Natural killer cell treated with Interleukin-12 subunit alpha and Interleukin-12 subunit beta and Interleukin-15 and Interleukin-18, amount 100 ng/mL, for 72 hours (primary cell): ENCODE measurements at regions not wholly inside any gene's neighbourhood (a gene's known extent, or its start where the extent isn't known, plus 50 kb on each side); places are given as distances from the start of the nearest gene placed in this dataset.
A peak's percentile ranks its signal among the peaks of the same experiment; 100 is the strongest.

Experiments used
- ATAC-seq, 2 donors: fragments of 150-1000 bp; cut with Tn5 transposase in 1 of 2; sonication (Bioruptor Pico), chemical (Tn5 transposase) in 1 of 2; 2 replicates each; pipeline ENCODE4 v1.10.0; 2021
- DNase-seq: peaks from one replicate; pipeline ENCODE4 v3.0.0; 2022; ENCODE audit warnings: low spot score
- H3K27ac Mint-ChIP-seq, 2 donors: 1 replicate in 1 of 2; 2 replicates in 1 of 2; pipeline ENCODE4 v1.8.0; 2022; ENCODE audit warnings: mixed read lengths in 2 of 2, mild to moderate bottlenecking in 1 of 2, moderate library complexity in 1 of 2
- H3K27me3 Mint-ChIP-seq, 2 donors: 1 replicate in 1 of 2; 2 replicates in 1 of 2; pipeline ENCODE4 v1.8.0; 2022; ENCODE audit warnings: mixed read lengths in 2 of 2
- H3K36me3 Mint-ChIP-seq: one replicate; pipeline ENCODE4 v1.8.0; 2022; ENCODE audit warnings: mixed read lengths
- H3K4me1 Mint-ChIP-seq, 2 donors: 1 replicate in 1 of 2; 2 replicates in 1 of 2; pipeline ENCODE4 v1.8.0; 2022; ENCODE audit warnings: low read depth in 2 of 2, mixed read lengths in 2 of 2, mild to moderate bottlenecking in 1 of 2
- H3K4me3 Mint-ChIP-seq: one replicate; pipeline ENCODE4 v1.8.0; 2022; ENCODE audit warnings: mixed read lengths
- H3K9me3 Mint-ChIP-seq: 2 replicates; pipeline ENCODE4 v1.8.0; 2022; ENCODE audit warnings: mixed read lengths

DNA sequence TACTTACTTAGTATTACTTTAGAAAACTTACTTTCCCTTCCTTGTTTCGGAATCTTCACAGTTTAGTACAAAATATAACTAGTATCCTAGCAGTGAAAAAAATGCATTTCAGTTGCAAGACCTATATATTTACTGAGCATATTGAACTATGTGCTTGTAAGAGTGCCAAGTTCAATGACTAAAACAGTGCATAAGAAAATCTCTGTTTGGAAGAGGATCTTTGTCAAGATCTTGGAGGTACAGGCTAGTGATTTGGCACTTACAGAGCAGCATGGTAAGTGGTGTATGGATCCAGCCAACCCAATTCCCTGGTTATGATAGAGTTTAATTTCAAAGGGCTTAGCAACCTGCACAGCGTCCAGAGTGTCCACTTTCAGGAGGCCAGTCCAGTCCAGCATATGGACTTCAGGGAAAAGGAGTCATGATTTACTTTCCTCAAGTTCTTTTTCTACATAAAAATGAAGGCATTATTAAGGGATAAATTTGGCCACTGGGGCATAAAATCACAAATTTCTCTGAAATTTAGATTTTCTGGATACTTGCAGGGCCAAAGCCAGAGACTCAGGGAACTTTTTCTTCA lies 625.8 kb upstream of the BCHE start:
- Mint-ChIP-seq H3K4me1 (no peaks in the 10 kb centered on the region), H3K27ac (no peak overlapping the region), H3K36me3 (no peaks in the 10 kb centered on the region), H3K4me3 (no peak overlapping the region), H3K9me3 (peaks cover 14% of the 10 kb centered on the region), H3K27me3 (no peaks in the 10 kb centered on the region)
- ATAC-seq (no peak), DNase-seq (no peak)

DNA sequence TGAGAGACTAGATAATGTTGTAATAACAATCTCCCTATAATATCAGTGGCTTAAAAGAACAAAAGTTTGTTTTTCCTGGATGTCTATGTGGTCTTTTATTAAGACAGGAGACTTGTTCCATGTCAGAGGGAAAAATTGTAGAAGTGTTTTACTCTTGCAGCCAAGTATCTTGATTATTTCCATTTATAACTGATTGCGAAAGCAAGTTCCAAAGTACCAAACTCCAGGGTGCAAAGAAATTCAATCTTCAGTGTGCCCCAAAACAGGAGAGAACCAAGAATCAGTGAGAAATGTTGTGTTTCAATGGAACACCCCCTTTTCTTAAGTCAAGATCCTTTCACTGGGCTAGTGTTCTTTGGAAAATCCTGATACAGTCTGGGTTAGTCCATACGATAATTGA lies 624.4 kb upstream of the BCHE start:
- Mint-ChIP-seq H3K36me3 (no peaks in the 10 kb centered on the region), H3K4me3 (no peak overlapping the region), H3K4me1 (no peaks in the 10 kb centered on the region), H3K27me3 (no peaks in the 10 kb centered on the region), H3K9me3 (peaks cover 22% of the 10 kb centered on the region), H3K27ac (no peak overlapping the region)
- DNase-seq (no peak), ATAC-seq (no peak)

DNA sequence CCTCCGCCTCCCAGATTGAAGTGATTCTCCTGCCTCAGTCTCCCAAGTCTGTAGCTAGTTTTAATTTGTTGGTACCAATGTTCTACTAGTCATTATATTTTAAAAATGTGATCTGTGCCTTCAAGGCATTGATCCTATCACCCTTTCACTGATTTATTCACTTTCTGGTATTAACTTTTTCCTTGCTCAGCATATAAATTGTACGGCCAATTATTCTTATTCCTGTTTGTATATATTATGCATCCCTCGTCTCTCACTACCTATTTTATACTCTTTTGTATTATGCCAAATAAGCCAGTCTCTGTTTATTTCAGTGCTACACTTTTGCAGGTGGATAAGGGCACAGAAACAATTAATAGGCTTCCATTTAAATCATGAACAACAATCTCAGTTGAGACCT lies 620.2 kb upstream of the BCHE start:
- Mint-ChIP-seq H3K36me3 (no peaks in the 10 kb centered on the region), H3K9me3 (peaks cover 23% of the 10 kb centered on the region), H3K27ac (no peak overlapping the region), H3K27me3 (no peaks in the 10 kb centered on the region), H3K4me3 (no peak overlapping the region), H3K4me1 (no peaks in the 10 kb centered on the region)
- DNase-seq, result no peak
- ATAC-seq, result no peak

DNA sequence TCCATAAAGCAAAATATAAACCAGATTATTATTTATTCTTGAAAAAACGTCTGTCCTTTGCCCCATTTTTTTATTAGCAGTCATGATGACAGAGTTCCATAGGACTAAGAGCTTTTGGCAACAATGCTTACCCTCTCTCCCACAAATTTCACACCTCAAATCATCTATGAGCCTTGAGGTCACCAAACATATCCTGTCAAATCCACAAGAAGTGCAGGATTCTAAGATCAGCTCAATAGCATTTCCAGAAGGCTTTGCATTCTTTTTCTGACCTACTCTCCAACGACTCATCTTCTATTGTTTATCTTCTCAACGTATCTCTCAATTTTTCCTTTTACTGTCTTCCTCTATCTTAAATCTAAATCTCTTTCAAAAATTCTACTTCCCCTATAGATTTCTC lies 619.1 kb upstream of the BCHE start:
- ATAC-seq, result no peak
- no peak overlapping the region for H3K4me3 Mint-ChIP-seq
- H3K36me3 Mint-ChIP-seq, result no peaks in the 10 kb centered on the region
- H3K9me3 Mint-ChIP-seq, result peaks cover 26% of the 10 kb centered on the region
- H3K4me1 Mint-ChIP-seq, result no peaks in the 10 kb centered on the region
- H3K27ac Mint-ChIP-seq, result no peak overlapping the region
- DNase-seq, result no peak
- no peaks in the 10 kb centered on the region for H3K27me3 Mint-ChIP-seq

DNA sequence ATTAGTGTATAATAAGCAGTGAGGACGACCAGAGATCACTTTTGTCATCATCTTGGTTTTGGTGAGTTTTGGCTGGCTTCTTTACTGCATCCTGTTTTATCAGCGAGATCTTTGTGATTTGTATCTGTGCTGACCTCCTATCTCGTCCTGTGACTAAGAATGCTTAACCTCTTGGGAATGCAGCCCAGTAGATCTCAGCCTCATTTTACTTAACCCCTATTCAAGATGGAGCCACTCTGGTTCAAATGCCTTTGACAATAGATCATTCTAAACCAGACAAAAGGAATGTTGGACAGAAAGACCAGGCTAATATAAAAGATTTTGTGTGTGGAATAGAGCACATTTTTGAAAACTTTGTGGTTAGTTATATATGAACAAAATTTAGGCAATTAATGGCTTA lies 618.5 kb upstream of the BCHE start:
- Mint-ChIP-seq H3K27ac (no peak overlapping the region), H3K27me3 (no peaks in the 10 kb centered on the region), H3K9me3 (peaks cover 26% of the 10 kb centered on the region), H3K36me3 (no peaks in the 10 kb centered on the region), H3K4me3 (no peak overlapping the region), H3K4me1 (no peaks in the 10 kb centered on the region)
- ATAC-seq, result no peak
- DNase-seq, result no peak

DNA sequence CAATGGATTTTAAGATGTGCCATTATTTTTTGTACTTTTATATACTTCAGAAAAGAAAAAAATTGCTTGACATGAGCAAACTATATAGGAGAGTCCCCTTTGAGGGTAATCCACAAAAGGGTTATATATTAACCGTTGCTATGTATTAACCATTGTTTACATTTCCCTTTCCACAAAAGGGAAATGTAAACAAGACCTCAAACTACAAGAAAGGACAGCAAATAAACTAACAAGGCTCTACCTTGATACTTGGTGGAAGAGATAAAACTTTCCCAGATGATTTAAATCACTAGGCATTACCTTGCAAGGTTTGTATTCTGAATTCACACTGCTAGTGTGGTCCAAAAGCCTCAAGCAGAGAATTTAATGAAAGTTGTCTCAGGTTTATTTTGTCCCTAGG lies 616.3 kb upstream of the BCHE start:
- no peak overlapping the region for H3K27ac Mint-ChIP-seq
- ATAC-seq, result no peak
- no peaks in the 10 kb centered on the region for H3K4me1 Mint-ChIP-seq
- peaks cover 21% of the 10 kb centered on the region for H3K9me3 Mint-ChIP-seq
- H3K27me3 Mint-ChIP-seq, result no peaks in the 10 kb centered on the region
- no peaks in the 10 kb centered on the region for H3K36me3 Mint-ChIP-seq
- no peak for DNase-seq
- no peak overlapping the region for H3K4me3 Mint-ChIP-seq

DNA sequence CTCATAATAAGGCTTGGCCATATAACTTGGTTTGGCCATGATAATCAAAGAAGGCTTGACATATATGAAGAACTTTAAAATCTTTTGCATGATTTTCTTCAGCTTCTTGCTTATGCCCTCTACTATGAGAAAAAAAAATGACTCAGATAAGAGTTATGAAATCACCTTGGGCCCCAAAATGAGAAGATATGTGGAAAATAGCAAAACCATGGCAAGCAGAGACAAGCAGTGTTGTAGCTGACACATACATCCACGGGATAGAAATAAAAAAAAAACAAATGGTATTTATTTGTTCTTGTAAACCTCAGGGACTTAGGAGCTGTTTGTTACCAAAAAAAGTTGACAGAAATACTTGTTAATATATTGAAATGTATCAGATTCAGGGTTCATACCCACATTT lies 614.8 kb upstream of the BCHE start:
- no peak overlapping the region for H3K27ac Mint-ChIP-seq
- no peak overlapping the region for H3K4me3 Mint-ChIP-seq
- H3K4me1 Mint-ChIP-seq, result no peaks in the 10 kb centered on the region
- H3K36me3 Mint-ChIP-seq, result no peaks in the 10 kb centered on the region
- H3K27me3 Mint-ChIP-seq, result no peaks in the 10 kb centered on the region
- ATAC-seq (no peak), DNase-seq (no peak)
- H3K9me3 Mint-ChIP-seq, result peaks cover 12% of the 10 kb centered on the region

DNA sequence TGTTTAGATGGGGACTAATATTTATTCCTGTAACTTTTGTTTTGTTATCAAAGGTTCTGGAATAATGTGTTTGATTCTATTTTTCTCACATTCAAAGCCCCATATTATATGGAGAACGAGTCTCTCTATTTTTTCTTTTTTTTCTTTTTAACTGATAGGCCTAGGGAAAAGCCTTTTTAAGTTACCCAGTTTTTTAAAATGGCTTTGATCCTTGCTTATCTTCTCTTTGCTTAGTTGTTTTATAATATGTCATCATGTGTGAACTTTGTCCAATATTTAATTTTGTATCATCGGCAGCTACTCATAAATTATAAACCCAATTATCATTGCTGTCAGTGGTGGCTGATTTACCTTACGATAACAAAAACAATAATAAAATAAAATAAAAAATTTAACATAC lies 610.3 kb upstream of the BCHE start:
- Mint-ChIP-seq H3K27ac (no peak overlapping the region), H3K36me3 (no peaks in the 10 kb centered on the region), H3K27me3 (no peaks in the 10 kb centered on the region)

DNA sequence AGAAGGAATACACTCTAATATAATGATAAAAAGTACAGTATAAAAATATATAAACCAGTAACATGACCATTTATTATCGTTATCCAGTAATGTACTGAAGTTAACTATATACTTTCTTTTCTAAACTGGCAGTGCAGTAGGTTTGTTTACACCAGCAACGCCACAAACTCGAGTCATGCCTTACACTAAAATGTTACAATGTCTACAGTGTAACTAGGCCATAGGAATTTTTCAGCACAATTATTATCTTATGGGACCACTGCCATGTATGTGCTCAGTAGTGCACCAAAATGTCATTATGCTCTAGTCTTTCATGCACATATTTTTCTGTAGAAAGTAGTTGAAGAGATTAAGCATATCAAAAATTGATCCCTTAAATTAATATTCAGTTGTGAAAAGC lies 609.8 kb upstream of the BCHE start:
- H3K36me3 Mint-ChIP-seq, result peaks cover 4% of the 10 kb centered on the region
- H3K4me1 Mint-ChIP-seq, result no peaks in the 10 kb centered on the region
- DNase-seq (no peak), ATAC-seq (no peak)
- peaks cover 10% of the 10 kb centered on the region for H3K9me3 Mint-ChIP-seq
- no peak overlapping the region for H3K4me3 Mint-ChIP-seq
- H3K27me3 Mint-ChIP-seq, result no peaks in the 10 kb centered on the region
- no peak overlapping the region for H3K27ac Mint-ChIP-seq

More for the DNA sequence above, 610.3 kb upstream of the BCHE start:
- Mint-ChIP-seq H3K4me1 (no peaks in the 10 kb centered on the region), H3K9me3 (peaks cover 6% of the 10 kb centered on the region), H3K4me3 (no peak overlapping the region)
- DNase-seq (no peak), ATAC-seq (no peak)

DNA sequence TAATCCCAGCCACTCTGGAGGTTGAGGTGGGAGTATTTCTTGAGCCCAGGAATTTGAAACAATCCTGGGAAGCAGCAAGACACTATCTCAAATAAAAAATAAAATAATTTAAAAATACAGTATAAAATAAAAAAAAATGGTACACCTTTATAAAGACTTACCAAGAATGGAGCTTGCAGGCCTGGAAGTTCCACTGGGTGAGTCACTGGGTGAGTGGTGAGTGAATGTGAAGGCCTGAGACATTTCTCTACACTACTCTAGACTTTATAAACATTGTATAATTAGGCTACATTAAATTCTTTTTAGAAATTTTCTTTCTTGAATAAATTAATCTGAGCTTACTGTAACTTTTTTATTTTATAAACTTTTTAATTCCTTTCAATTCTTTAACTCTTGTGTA lies 609.1 kb upstream of the BCHE start:
- DNase-seq, result no peak
- Mint-ChIP-seq H3K27me3 (no peaks in the 10 kb centered on the region), H3K4me3 (no peak overlapping the region), H3K4me1 (no peaks in the 10 kb centered on the region), H3K9me3 (peaks cover 9% of the 10 kb centered on the region), H3K27ac (no peak overlapping the region), H3K36me3 (peaks cover 4% of the 10 kb centered on the region)
- no peak for ATAC-seq

DNA sequence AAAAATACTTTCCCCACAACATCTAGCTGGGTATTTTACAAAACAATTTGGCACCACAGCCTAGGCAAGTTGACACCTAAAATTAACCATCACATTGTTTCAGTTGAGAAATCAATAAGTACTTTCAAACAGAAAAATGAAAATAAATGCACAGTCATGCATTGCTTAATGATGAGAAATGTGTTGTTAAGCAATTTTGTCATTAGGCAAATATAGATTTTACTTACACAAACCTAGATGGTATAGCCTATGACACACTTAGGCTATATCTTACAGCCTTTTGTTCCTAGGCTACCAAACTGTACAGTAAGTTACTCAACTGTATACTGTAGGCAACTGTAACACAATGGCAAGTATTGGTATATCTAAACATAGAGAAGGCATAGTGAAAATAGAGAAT lies 608.6 kb upstream of the BCHE start:
- H3K27ac Mint-ChIP-seq, result no peak overlapping the region
- H3K4me3 Mint-ChIP-seq, result no peak overlapping the region
- DNase-seq (no peak), ATAC-seq (no peak)
- H3K27me3 Mint-ChIP-seq, result no peaks in the 10 kb centered on the region
- no peaks in the 10 kb centered on the region for H3K4me1 Mint-ChIP-seq
- peaks cover 9% of the 10 kb centered on the region for H3K9me3 Mint-ChIP-seq
- peaks cover 4% of the 10 kb centered on the region for H3K36me3 Mint-ChIP-seq

DNA sequence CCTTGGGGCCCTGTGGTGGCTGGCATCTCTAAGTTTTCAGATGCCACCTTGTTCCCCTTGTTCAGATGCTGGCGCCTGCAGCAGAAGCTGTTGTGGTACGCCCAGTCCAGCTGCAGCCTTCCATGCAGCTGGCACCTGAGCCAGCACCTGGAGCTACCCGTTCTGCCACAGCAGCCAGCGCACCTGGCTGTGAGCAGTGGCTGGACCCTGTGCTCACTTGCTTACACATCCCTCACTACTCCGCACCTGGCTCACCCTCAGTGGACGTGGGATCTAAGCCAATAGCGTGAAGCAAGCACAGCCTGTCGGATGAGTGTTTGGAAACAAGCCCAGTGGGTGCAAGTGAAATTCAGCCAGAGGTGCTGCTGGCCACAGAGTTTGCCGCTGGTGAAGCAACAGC lies 607.5 kb upstream of the BCHE start:
- Mint-ChIP-seq H3K27ac (no peak overlapping the region), H3K4me1 (no peaks in the 10 kb centered on the region), H3K27me3 (no peaks in the 10 kb centered on the region), H3K4me3 (no peak overlapping the region), H3K36me3 (peaks cover 4% of the 10 kb centered on the region), H3K9me3 (peaks cover 9% of the 10 kb centered on the region)
- ATAC-seq (no peak), DNase-seq (no peak)

DNA sequence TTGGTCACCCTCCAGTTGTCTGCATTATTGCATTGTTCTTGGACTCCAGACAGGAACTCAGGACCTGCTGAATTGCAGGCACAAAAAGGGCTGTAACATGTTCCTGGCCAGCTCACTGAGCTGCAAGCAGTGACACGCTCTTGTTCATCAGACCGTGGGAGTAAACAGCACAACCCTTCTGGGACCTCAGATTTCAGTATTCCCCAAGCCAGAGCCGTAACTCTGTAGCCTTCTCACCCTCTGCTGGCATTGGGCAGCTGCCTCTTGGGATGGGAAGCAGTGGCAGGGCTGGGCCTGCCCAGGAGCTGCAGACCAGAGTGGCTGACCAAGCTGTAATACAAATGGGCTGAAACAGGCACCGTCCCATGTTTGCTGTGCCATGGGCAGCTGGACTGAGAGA lies 607.1 kb upstream of the BCHE start:
- no peak overlapping the region for H3K27ac Mint-ChIP-seq
- ATAC-seq (peak in 1 of 2 donors; percentile 24), DNase-seq (no peak)
- no peak overlapping the region for H3K4me3 Mint-ChIP-seq
- H3K36me3 Mint-ChIP-seq, result peaks cover 4% of the 10 kb centered on the region
- no peaks in the 10 kb centered on the region for H3K27me3 Mint-ChIP-seq
- no peaks in the 10 kb centered on the region for H3K4me1 Mint-ChIP-seq
- H3K9me3 Mint-ChIP-seq, result peaks cover 9% of the 10 kb centered on the region

DNA sequence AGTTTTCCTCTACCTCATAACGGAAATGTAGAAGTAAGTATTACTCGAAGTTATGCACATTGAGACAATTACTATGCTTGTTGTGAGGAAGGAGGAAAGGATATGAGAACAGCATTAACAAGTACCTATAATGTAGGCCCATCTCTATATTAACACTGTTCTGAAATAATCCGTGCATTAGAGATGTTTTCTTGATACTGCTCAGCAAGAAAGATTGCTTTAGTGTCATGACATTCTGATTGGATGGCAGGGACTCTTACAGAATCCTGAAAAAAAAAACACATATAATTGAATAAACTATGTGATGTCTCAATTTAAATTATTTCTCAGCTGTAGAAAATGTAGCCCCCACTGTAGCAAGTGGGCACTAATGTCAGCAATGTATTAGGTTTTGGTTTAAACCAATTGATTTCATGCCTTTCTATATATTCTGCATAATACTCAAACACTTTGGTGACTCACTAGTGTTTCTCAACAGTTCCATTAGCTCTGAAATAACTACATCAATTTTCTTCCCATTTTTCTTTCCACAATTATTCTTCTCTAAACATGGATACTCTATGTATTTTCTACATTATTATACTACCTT lies 598.3 kb upstream of the BCHE start:
- H3K36me3 Mint-ChIP-seq, result no peaks in the 10 kb centered on the region
- H3K27ac Mint-ChIP-seq, result no peak overlapping the region
- H3K4me1 Mint-ChIP-seq, result no peaks in the 10 kb centered on the region
- no peak overlapping the region for H3K4me3 Mint-ChIP-seq
- ATAC-seq (no peak), DNase-seq (no peak)
- peaks cover 9% of the 10 kb centered on the region for H3K9me3 Mint-ChIP-seq
- no peaks in the 10 kb centered on the region for H3K27me3 Mint-ChIP-seq

DNA sequence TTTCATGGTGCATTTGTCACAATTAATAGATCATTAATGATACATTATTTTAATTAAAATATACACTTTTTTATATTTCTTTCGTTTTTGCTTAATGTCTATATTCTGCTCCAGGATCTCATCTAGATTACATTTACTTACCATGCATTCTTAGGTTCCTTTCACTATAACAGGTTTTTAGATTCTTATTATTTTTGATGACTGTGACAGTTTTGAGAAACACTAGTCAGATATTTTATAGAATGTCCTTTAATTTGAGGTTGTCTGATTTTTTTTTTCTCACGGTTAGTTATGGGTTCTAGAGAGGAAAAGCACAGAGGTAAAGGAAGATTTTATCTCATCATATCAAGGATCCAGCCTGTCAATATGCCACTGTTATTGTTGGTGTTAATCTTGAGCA lies 595.8 kb upstream of the BCHE start:
- DNase-seq (no peak), ATAC-seq (no peak)
- Mint-ChIP-seq H3K27ac (no peak overlapping the region), H3K4me1 (no peaks in the 10 kb centered on the region), H3K27me3 (no peaks in the 10 kb centered on the region), H3K9me3 (peaks cover 15% of the 10 kb centered on the region), H3K36me3 (no peaks in the 10 kb centered on the region), H3K4me3 (no peak overlapping the region)
